SK-N-SH treated with all-trans-retinoic acid at 6 μM for 48 hours (cell line): ENCODE measurements at regions not wholly inside any gene's neighbourhood (a gene's known extent, or its start where the extent isn't known, plus 50 kb on each side); places are given as distances from the start of the nearest gene placed in this dataset.

Experiments
- ATAC-seq: fragments of 200-7000 bp; cut with Tn5 transposase; 3 replicates; pipeline ENCODE4 v1.9.1; 2020; ENCODE audit warnings: mild to moderate bottlenecking, moderate library complexity
- ARNTL ChIP-seq: fragments of 450-650 bp; formaldehyde crosslinking; IDR thresholded peaks from 2 replicates; pipeline ENCODE4 v1.5.0; 2020; ENCODE audit warnings: low read depth, mild to moderate bottlenecking, moderate library complexity, borderline replicate concordance
- BACH2 ChIP-seq: fragments of 250-450 bp; sonication (Bioruptor Pico); IDR thresholded peaks from 2 replicates; pipeline ENCODE4 v1.9.0; 2021; ENCODE audit warnings: mild to moderate bottlenecking, borderline replicate concordance
- CREB5 ChIP-seq: fragments of 250-450 bp; sonication (Bioruptor Pico); IDR thresholded peaks from 2 replicates; pipeline ENCODE4 v1.5.1; 2020; ENCODE audit warnings: low read depth, mild to moderate bottlenecking, moderate library complexity
- CSDC2 ChIP-seq: fragments of 250-450 bp; sonication (Bioruptor Pico); IDR thresholded peaks from 2 replicates; pipeline ENCODE4 v1.5.0; 2020; ENCODE audit warnings: mild to moderate bottlenecking, moderate library complexity
- CSRNP3 ChIP-seq: fragments of 250-450 bp; sonication (Bioruptor Pico); IDR thresholded peaks from 2 replicates; pipeline ENCODE4 v1.5.1; 2021; ENCODE audit warnings: mild to moderate bottlenecking, moderate library complexity
- ESRRG ChIP-seq: fragments of 250-450 bp; sonication (Bioruptor Pico); IDR thresholded peaks from 2 replicates; pipeline ENCODE4 v1.6.1; 2021; ENCODE audit warnings: mild to moderate bottlenecking
- GLIS3 ChIP-seq: fragments of 250-450 bp; sonication (Bioruptor Pico); IDR thresholded peaks from 2 replicates; pipeline ENCODE4 v1.5.0; 2020; ENCODE audit warnings: mild to moderate bottlenecking, moderate library complexity
- ISL1 ChIP-seq: fragments of 250-450 bp; sonication (Bioruptor Pico); IDR thresholded peaks from 2 replicates; pipeline ENCODE4 v2.1.2; 2022; ENCODE audit warnings: mild to moderate bottlenecking, moderate library complexity
- PATZ1 ChIP-seq: fragments of 250-450 bp; sonication (Bioruptor Pico); IDR thresholded peaks from 2 replicates; pipeline ENCODE4 v1.8.0; 2020; ENCODE audit warnings: mild to moderate bottlenecking, moderate library complexity, borderline replicate concordance
- POU6F1 ChIP-seq: fragments of 250-450 bp; sonication (Bioruptor Pico); IDR thresholded peaks from 2 replicates; pipeline ENCODE4 v1.8.0; 2021; ENCODE audit warnings: low read depth, mild to moderate bottlenecking, moderate library complexity, borderline replicate concordance
- PPARA ChIP-seq: fragments of 250-450 bp; sonication (Bioruptor Pico); IDR thresholded peaks from 2 replicates; pipeline ENCODE4 v1.5.0; 2020; ENCODE audit warnings: mild to moderate bottlenecking, borderline replicate concordance
- RARB ChIP-seq: fragments of 250-450 bp; sonication (Bioruptor Pico); IDR thresholded peaks from 2 replicates; pipeline ENCODE4 v1.8.0; 2021; ENCODE audit warnings: mild to moderate bottlenecking, moderate library complexity
- SNAI2 ChIP-seq: fragments of 250-450 bp; sonication (Bioruptor Pico); IDR thresholded peaks from 2 replicates; pipeline ENCODE4 v1.5.0; 2020; ENCODE audit warnings: mild to moderate bottlenecking, moderate library complexity
- TCF4 ChIP-seq: fragments of 250-450 bp; sonication (Bioruptor Pico); IDR thresholded peaks from 2 replicates; pipeline ENCODE4 v1.8.0; 2021; ENCODE audit warnings: mild to moderate bottlenecking, moderate library complexity, borderline replicate concordance
- TOX ChIP-seq: fragments of 250-450 bp; sonication (Bioruptor Pico); IDR thresholded peaks from 2 replicates; pipeline ENCODE4 v1.8.0; 2021; ENCODE audit warnings: mild to moderate bottlenecking, moderate library complexity, borderline replicate concordance
- TSHZ2 ChIP-seq: fragments of 250-450 bp; sonication (Bioruptor Pico); IDR thresholded peaks from 2 replicates; pipeline ENCODE4 v1.5.0; 2020; ENCODE audit warnings: mild to moderate bottlenecking, moderate library complexity
- ZC3H10 ChIP-seq: fragments of 250-450 bp; sonication (Bioruptor Pico); IDR thresholded peaks from 2 replicates; pipeline ENCODE4 v1.5.1; 2021; ENCODE audit warnings: mild to moderate bottlenecking, moderate library complexity
- ZFP3 ChIP-seq: fragments of 250-450 bp; sonication (Bioruptor Pico); IDR thresholded peaks from 2 replicates; pipeline ENCODE4 v1.5.0; 2020; ENCODE audit warnings: mild to moderate bottlenecking, moderate library complexity
- ZFP30 ChIP-seq: fragments of 450-650 bp; formaldehyde crosslinking; IDR thresholded peaks from 2 replicates; pipeline ENCODE4 v1.5.0; 2022; ENCODE audit warnings: mild to moderate bottlenecking, moderate library complexity
- ZNF70 ChIP-seq: fragments of 450-650 bp; formaldehyde crosslinking; IDR thresholded peaks from 2 replicates; pipeline ENCODE4 v1.5.0; 2020; ENCODE audit warnings: mild to moderate bottlenecking, moderate library complexity
- ZNF8 ChIP-seq: fragments of 450-650 bp; formaldehyde crosslinking; IDR thresholded peaks from 2 replicates; pipeline ENCODE4 v1.5.0; 2020; ENCODE audit warnings: mild to moderate bottlenecking, moderate library complexity

GRCh38 chr21:38751379-38752050 is 54.2 kb upstream of the ETS2 start:
- no peak for TF ChIP-seq ARNTL (CRISPR knock-in tag)
- TF ChIP-seq TSHZ2: no peak
- TF ChIP-seq GLIS3 (CRISPR knock-in tag): no peak
- no peak for TF ChIP-seq CSDC2 (CRISPR knock-in tag)
- TF ChIP-seq CSRNP3: no peak
- no peak for TF ChIP-seq ZNF70 (CRISPR knock-in tag)
- no peak for TF ChIP-seq ZC3H10 (CRISPR knock-in tag)
- no peak for TF ChIP-seq BACH2
- no peak for TF ChIP-seq TOX
- no peak for ATAC-seq

- TF ChIP-seq RARB (CRISPR knock-in tag): no peak
- TF ChIP-seq ZC3H10 (CRISPR knock-in tag): no peak
- no peak for TF ChIP-seq ARNTL (CRISPR knock-in tag)
- TF ChIP-seq ISL1 (CRISPR knock-in tag): no peak
- TF ChIP-seq ZFP3 (CRISPR knock-in tag): no peak
- TF ChIP-seq TCF4 (CRISPR knock-in tag): no peak
- no peak for TF ChIP-seq GLIS3 (CRISPR knock-in tag)
- TF ChIP-seq CSDC2 (CRISPR knock-in tag): no peak
- TF ChIP-seq ZFP30 (CRISPR knock-in tag): no peak
- TF ChIP-seq ZNF8: no peak
- no peak for ATAC-seq
Measured at GRCh38 chr21:38752051-38752505, 53.7 kb upstream of the ETS2 start.

GRCh38 chr21:38753114-38753513 is 52.6 kb upstream of the ETS2 start:
- no peak for ATAC-seq
- TF ChIP-seq TCF4 (CRISPR knock-in tag) (no peak), BACH2 (no peak), SNAI2 (CRISPR knock-in tag) (no peak), ZFP30 (CRISPR knock-in tag) (no peak), RARB (CRISPR knock-in tag) (no peak), CSDC2 (CRISPR knock-in tag) (no peak), POU6F1 (no peak), ZC3H10 (CRISPR knock-in tag) (no peak), ZNF8 (no peak), PATZ1 (no peak), CSRNP3 (no peak)

GRCh38 chr21:38753557-38753971 is 52.2 kb upstream of the ETS2 start:
- no peak for TF ChIP-seq TSHZ2
- TF ChIP-seq CREB5 (CRISPR knock-in tag): no peak
- no peak for TF ChIP-seq TCF4 (CRISPR knock-in tag)
- no peak for TF ChIP-seq CSDC2 (CRISPR knock-in tag)
- no peak for TF ChIP-seq BACH2
- TF ChIP-seq PPARA (CRISPR knock-in tag): no peak
- no peak for TF ChIP-seq ARNTL (CRISPR knock-in tag)
- TF ChIP-seq ESRRG (CRISPR knock-in tag): no peak
- no peak for TF ChIP-seq ZC3H10 (CRISPR knock-in tag)
- TF ChIP-seq GLIS3 (CRISPR knock-in tag): no peak
- no peak for TF ChIP-seq ISL1 (CRISPR knock-in tag)
- TF ChIP-seq ZNF8: no peak
- ATAC-seq: no peak
